ENCODE measurements at regions not wholly inside any gene's neighbourhood (a gene's known extent, or its start where the extent isn't known, plus 50 kb on each side); places are given as distances from the start of the nearest gene placed in this dataset.

DNA sequence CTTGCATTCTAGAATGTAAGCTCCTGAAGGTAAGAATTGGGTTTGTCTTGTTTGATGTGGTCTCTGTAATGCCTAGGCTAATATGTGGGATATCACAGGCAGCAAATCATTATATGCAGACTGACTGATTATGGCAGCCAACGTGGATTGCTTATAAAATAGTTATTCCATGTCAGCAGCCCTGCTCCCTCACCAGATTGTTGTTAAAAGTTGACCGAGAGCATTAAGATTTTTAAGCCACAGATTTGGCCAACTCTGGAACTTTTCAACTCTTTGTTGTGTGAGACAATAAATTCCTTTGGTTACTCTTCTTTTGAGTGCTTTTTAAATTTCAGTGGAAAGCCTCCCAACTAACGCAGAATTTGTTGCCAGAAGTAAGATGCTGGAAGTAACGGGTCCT, 92.6 kb upstream of the FAM216B start:
- DNase-seq (ENCODE audit: low spot score) (no peak), ATAC-seq (ENCODE audit: low read depth) (no peak)
- Histone ChIP-seq H3K36me3 (ENCODE audit: low read depth) (no peaks in the 10 kb centered on the region), H3K27ac (ENCODE audit: poor library complexity, severe bottlenecking) (no peak overlapping the region), H3K4me1 (ENCODE audit: insufficient read depth, poor library complexity, severe bottlenecking) (no peaks in the 10 kb centered on the region), H3K27me3 (ENCODE audit: insufficient read depth, poor library complexity, severe bottlenecking) (no peaks in the 10 kb centered on the region), H3K4me3 (ENCODE audit: severe bottlenecking) (no peak overlapping the region), H3K9me3 (ENCODE audit: severe bottlenecking) (no peaks in the 10 kb centered on the region)
- TF ChIP-seq, protein P1, sequence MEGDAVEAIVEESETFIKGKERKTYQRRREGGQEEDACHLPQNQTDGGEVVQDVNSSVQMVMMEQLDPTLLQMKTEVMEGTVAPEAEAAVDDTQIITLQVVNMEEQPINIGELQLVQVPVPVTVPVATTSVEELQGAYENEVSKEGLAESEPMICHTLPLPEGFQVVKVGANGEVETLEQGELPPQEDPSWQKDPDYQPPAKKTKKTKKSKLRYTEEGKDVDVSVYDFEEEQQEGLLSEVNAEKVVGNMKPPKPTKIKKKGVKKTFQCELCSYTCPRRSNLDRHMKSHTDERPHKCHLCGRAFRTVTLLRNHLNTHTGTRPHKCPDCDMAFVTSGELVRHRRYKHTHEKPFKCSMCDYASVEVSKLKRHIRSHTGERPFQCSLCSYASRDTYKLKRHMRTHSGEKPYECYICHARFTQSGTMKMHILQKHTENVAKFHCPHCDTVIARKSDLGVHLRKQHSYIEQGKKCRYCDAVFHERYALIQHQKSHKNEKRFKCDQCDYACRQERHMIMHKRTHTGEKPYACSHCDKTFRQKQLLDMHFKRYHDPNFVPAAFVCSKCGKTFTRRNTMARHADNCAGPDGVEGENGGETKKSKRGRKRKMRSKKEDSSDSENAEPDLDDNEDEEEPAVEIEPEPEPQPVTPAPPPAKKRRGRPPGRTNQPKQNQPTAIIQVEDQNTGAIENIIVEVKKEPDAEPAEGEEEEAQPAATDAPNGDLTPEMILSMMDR (IDR thresholded peaks at IDR 0.05; ENCODE audit: poor library complexity, severe bottlenecking) = no peak

DNA sequence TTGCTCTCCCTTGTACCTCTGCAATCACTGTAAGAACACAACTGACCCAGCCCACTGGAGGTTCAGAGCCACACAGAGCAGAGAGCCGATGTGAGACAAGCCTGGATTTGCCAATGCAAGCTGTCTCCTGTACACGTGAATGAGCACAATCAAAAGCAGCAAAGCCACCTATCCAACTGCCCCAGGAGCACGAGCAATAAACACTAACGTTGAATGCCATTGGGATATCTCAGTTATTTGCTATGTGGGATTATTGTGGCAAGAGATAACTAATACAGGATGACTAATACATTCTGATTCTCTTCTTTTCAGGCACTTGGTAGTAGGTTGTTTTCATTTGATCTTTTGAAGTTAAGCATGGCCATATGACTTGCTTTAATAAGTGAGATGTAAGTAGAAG, 85.2 kb upstream of the FAM216B start:
- H3K4me3 ChIP-seq (ENCODE audit: severe bottlenecking) = no peak overlapping the region
- H3K27me3 ChIP-seq (ENCODE audit: insufficient read depth, poor library complexity, severe bottlenecking) = no peaks in the 10 kb centered on the region
- peaks cover 10% of the 10 kb centered on the region for H3K4me1 ChIP-seq (ENCODE audit: insufficient read depth, poor library complexity, severe bottlenecking)
- peak overlapping the region; percentile 20 for H3K27ac ChIP-seq (ENCODE audit: poor library complexity, severe bottlenecking)
- DNase-seq (ENCODE audit: low spot score) (peak; percentile 79), ATAC-seq (ENCODE audit: low read depth) (peak; percentile 99)
- TF ChIP-seq, protein P1 (IDR thresholded peaks at IDR 0.05; ENCODE audit: poor library complexity, severe bottlenecking) = no peak
- H3K36me3 ChIP-seq (ENCODE audit: low read depth) = no peaks in the 10 kb centered on the region
- H3K9me3 ChIP-seq (ENCODE audit: severe bottlenecking) = no peaks in the 10 kb centered on the region

DNA sequence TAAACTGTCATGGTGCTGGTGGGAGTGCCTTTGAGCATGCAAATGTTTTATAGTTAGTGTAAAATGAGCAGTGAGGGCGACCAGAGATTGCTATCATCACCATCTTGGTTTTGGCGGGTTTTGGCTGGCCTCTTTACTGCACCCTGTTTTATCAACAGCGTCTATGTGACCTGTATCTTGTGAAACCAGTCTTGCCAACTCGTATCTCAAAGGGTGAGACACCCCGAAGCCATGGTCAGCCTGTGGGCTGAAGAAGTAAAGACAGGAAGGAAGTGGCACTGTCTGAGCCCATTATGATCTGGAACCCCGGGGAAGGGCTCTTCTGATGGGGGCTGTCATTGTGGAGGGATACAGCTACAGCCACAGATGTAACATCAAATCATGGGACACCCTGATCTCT, 81.5 kb upstream of the FAM216B start:
- no peak for ATAC-seq (ENCODE audit: low read depth)
- no peak overlapping the region for H3K27ac ChIP-seq (ENCODE audit: poor library complexity, severe bottlenecking)

DNA sequence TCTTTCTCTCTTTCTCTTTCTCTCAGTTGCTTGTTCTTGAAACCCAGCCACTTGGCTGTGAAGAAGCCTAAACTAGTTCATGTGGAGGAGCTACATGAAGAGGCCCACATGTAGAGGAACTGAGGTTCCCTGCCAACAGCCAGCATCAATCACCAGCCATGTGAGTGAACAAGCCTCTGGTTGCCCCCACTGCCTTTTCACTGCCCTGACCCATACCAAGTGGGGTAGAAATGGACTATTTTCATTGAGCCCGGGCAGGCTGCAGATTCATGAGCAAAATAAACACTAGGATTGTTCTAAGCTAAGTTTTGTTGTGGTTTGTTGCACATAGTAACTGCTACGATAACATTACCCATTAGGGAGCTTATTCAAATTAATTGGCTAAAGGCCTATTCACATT, 78.7 kb upstream of the FAM216B start:
- H3K4me3 ChIP-seq (ENCODE audit: severe bottlenecking) = no peak overlapping the region
- H3K27me3 ChIP-seq (ENCODE audit: insufficient read depth, poor library complexity, severe bottlenecking) = no peaks in the 10 kb centered on the region
- TF ChIP-seq, protein P1 (IDR thresholded peaks at IDR 0.05; ENCODE audit: poor library complexity, severe bottlenecking) = no peak
- no peak overlapping the region for H3K27ac ChIP-seq (ENCODE audit: poor library complexity, severe bottlenecking)
- H3K4me1 ChIP-seq (ENCODE audit: insufficient read depth, poor library complexity, severe bottlenecking) = no peaks in the 10 kb centered on the region
- H3K36me3 ChIP-seq (ENCODE audit: low read depth) = no peaks in the 10 kb centered on the region
- ATAC-seq (ENCODE audit: low read depth) (no peak), DNase-seq (ENCODE audit: low spot score) (no peak)
- H3K9me3 ChIP-seq (ENCODE audit: severe bottlenecking) = no peaks in the 10 kb centered on the region

More for the DNA sequence above, 81.5 kb upstream of the FAM216B start:
- Histone ChIP-seq H3K36me3 (ENCODE audit: low read depth) (no peaks in the 10 kb centered on the region), H3K27me3 (ENCODE audit: insufficient read depth, poor library complexity, severe bottlenecking) (no peaks in the 10 kb centered on the region), H3K4me1 (ENCODE audit: insufficient read depth, poor library complexity, severe bottlenecking) (peaks cover 10% of the 10 kb centered on the region), H3K9me3 (ENCODE audit: severe bottlenecking) (no peaks in the 10 kb centered on the region), H3K4me3 (ENCODE audit: severe bottlenecking) (no peak overlapping the region)
- DNase-seq (ENCODE audit: low spot score) = no peak
- TF ChIP-seq, protein P1 (IDR thresholded peaks at IDR 0.05; ENCODE audit: poor library complexity, severe bottlenecking) = no peak

DNA sequence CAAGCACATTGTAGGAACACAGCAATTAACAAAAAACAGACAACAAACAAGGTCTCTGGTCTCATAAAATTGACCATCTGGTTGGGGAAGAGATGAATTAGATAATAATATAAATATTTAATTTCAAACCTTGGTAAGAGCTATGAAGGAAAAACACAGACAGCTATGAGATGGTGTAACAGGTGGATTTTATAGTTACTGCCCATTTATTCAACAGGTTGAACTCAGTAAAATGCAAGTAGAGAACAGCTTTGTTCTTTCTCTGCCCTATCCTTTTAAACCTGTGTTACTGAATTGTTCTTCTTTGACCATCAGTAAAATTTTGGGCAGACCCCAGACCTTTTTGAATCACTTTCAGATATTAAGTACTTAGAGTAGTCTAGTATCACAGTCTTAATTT, 77.6 kb upstream of the FAM216B start:
- DNase-seq (ENCODE audit: low spot score) = no peak
- Histone ChIP-seq H3K4me1 (ENCODE audit: insufficient read depth, poor library complexity, severe bottlenecking) (no peaks in the 10 kb centered on the region), H3K4me3 (ENCODE audit: severe bottlenecking) (no peak overlapping the region), H3K27ac (ENCODE audit: poor library complexity, severe bottlenecking) (no peak overlapping the region), H3K36me3 (ENCODE audit: low read depth) (no peaks in the 10 kb centered on the region), H3K9me3 (ENCODE audit: severe bottlenecking) (no peaks in the 10 kb centered on the region), H3K27me3 (ENCODE audit: insufficient read depth, poor library complexity, severe bottlenecking) (no peaks in the 10 kb centered on the region)
- TF ChIP-seq, protein P1 (IDR thresholded peaks at IDR 0.05; ENCODE audit: poor library complexity, severe bottlenecking) = no peak
- no peak for ATAC-seq (ENCODE audit: low read depth)
